GM23338 (cell line): ENCODE measurements at regions not wholly inside any gene's neighbourhood (a gene's known extent, or its start where the extent isn't known, plus 50 kb on each side); places are given as distances from the start of the nearest gene placed in this dataset.

ENCODE experiments used
- CREB1 ChIP-seq: fragments of 250-450 bp; sonication (Bioruptor Pico); IDR thresholded peaks from 2 replicates; pipeline ENCODE4 v1.5.0; 2020; ENCODE audit warnings: low read depth, mild to moderate bottlenecking, moderate library complexity
- CTCF ChIP-seq, 2 experiments: fragments of 200-600 bp in 1 of 2; sonication (generic) in 1 of 2; conservative IDR thresholded peaks; 2 replicates each; pipeline versions ENCODE4 v1.5.1 to v1.6.1; 2016 to 2017; ENCODE audit warnings: antibody characterized with exemption in 2 of 2, low read depth in 2 of 2, mild to moderate bottlenecking in 2 of 2, moderate library complexity in 1 of 2
- ETS1 ChIP-seq: IDR thresholded peaks from 2 replicates; pipeline ENCODE4 v1.6.1; 2016; ENCODE audit warnings: antibody characterized with exemption
- EZH2 ChIP-seq: fragments of 200-600 bp; sonication (generic); IDR thresholded peaks from one replicate; pipeline ENCODE4 v1.8.0; 2017; ENCODE audit warnings: antibody characterized with exemption, mild to moderate bottlenecking, low read depth; ENCODE audit not compliant: unreplicated experiment
- EZH2phosphoT487 ChIP-seq: fragments of 200-600 bp; sonication (generic); IDR thresholded peaks from one replicate; pipeline ENCODE4 v1.8.1; 2018; ENCODE audit warnings: antibody characterized with exemption; ENCODE audit not compliant: unreplicated experiment
- JUNB ChIP-seq: IDR thresholded peaks from one replicate; pipeline ENCODE4 v1.6.1; 2016; ENCODE audit warnings: antibody characterized with exemption; ENCODE audit not compliant: unreplicated experiment
- NANOG ChIP-seq: IDR thresholded peaks from 2 replicates; pipeline ENCODE4 v1.6.1; 2016; ENCODE audit warnings: antibody characterized with exemption, borderline replicate concordance
- POLR2AphosphoS5 ChIP-seq: IDR thresholded peaks from 2 replicates; pipeline ENCODE4 v1.6.1; 2016; ENCODE audit warnings: antibody characterized with exemption, low read depth
- REST ChIP-seq: IDR thresholded peaks from one replicate; pipeline ENCODE4 v1.6.1; 2018; ENCODE audit warnings: antibody characterized with exemption; ENCODE audit not compliant: unreplicated experiment
- STAT1 ChIP-seq: IDR thresholded peaks from one replicate; pipeline ENCODE4 v1.6.1; 2016; ENCODE audit warnings: antibody characterized with exemption; ENCODE audit not compliant: unreplicated experiment
- ZNF114 ChIP-seq: fragments of 250-450 bp; sonication (Bioruptor Pico); IDR thresholded peaks from 2 replicates; pipeline ENCODE4 v1.5.0; 2020; ENCODE audit warnings: mild to moderate bottlenecking, moderate library complexity
- ZNF331 ChIP-seq: fragments of 250-450 bp; sonication (Bioruptor Pico); IDR thresholded peaks from 2 replicates; pipeline ENCODE4 v1.5.0; 2020; ENCODE audit warnings: low read depth, mild to moderate bottlenecking, moderate library complexity
- ZNF462 ChIP-seq: fragments of 250-450 bp; sonication (Bioruptor Pico); IDR thresholded peaks from 2 replicates; pipeline ENCODE4 v1.5.0; 2020; ENCODE audit warnings: mild to moderate bottlenecking, moderate library complexity

- TF ChIP-seq CTCF (conservative IDR thresholded peaks at IDR 0.05; ENCODE audit: low read depth in 2 of 2) (no peak), REST (no peak), POLR2AphosphoS5 (no peak), EZH2 (no peak), ETS1 (no peak), ZNF114 (no peak), EZH2phosphoT487 (no peak), JUNB (no peak), CREB1 (CRISPR knock-in tag) (no peak), NANOG (no peak), STAT1 (no peak), ZNF331 (CRISPR knock-in tag) (no peak), ZNF462 (no peak)
These were observed 184.6 kb upstream of the MEX3C start for GRCh38 chr18:51382081-51382480.
